Osteocyte (in vitro differentiated cells): ENCODE measurements at regions not wholly inside any gene's neighbourhood (a gene's known extent, or its start where the extent isn't known, plus 50 kb on each side); places are given as distances from the start of the nearest gene placed in this dataset.

Experiments used
- DNase-seq: peaks from one replicate; pipeline ENCODE4 v3.0.0; 2021; ENCODE audit warnings: mixed read lengths; ENCODE audit not compliant: unreplicated experiment; ENCODE audit errors: extremely low spot score
- H3K27ac Mint-ChIP-seq: one replicate; pipeline ENCODE4 v1.8.0; 2021; ENCODE audit warnings: mild to moderate bottlenecking, mixed read lengths; ENCODE audit not compliant: unreplicated experiment
- H3K27me3 Mint-ChIP-seq: one replicate; pipeline ENCODE4 v1.8.0; 2021; ENCODE audit warnings: mixed read lengths; ENCODE audit not compliant: unreplicated experiment
- H3K36me3 Mint-ChIP-seq: one replicate; pipeline ENCODE4 v1.8.0; 2021; ENCODE audit warnings: mixed read lengths; ENCODE audit not compliant: unreplicated experiment
- H3K4me1 Mint-ChIP-seq: one replicate; pipeline ENCODE4 v1.8.0; 2021; ENCODE audit warnings: mixed read lengths; ENCODE audit not compliant: unreplicated experiment
- H3K4me3 Mint-ChIP-seq: one replicate; pipeline ENCODE4 v1.8.0; 2021; ENCODE audit warnings: mild to moderate bottlenecking, moderate library complexity, mixed read lengths; ENCODE audit not compliant: unreplicated experiment
- H3K9me3 Mint-ChIP-seq: one replicate; pipeline ENCODE4 v1.8.0; 2021; ENCODE audit warnings: mixed read lengths; ENCODE audit not compliant: unreplicated experiment
- TF ChIP-seq, protein P1 (sequence below): fragments of 200-600 bp; sonication (generic); IDR thresholded peaks from 2 replicates; pipeline ENCODE4 v1.5.0; 2021; ENCODE audit warnings: antibody characterized with exemption, mild to moderate bottlenecking, moderate library complexity

DNA sequence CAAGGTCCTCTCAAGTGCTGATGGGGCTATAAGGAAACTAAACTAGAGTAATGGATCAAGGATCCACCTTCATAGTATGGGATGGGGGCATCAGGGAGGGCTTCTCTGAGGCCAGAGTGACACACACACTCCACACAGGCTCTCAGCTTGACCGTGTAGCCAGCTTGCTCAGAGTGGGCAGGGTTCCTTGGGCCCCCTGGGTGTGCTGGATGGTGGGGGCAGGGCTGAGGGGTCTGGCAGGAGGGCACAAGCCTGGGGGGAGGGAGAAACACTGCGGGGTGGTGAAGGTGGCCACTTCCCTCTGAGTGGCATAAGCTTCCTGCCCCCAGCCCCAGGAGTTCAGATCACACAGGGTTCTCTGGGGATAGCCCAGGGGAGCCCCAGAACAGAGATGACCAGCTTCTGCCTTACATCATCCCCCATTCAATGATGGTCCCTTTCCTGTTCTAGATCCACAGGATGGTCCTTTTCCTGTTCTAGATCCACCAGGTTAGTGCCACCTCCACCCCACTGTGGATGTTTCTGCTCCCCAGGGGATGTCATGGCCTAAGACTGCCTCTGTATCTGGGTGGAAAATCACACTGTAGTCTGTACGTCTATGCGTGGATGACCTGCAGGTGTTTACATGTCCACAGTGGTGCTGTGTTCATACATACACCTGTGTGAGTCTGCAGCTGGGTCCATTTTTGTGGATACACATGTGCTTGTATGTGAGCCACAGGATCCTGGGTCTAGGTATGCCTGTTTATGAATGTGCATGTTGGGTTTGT lies 525.0 kb downstream of the PTPRU start:
- DNase-seq, result peak; percentile 65
- Mint-ChIP-seq H3K4me1 (no peaks in the 10 kb centered on the region), H3K4me3 (no peak overlapping the region), H3K27ac (no peak overlapping the region), H3K9me3 (peaks cover 9% of the 10 kb centered on the region), H3K36me3 (no peaks in the 10 kb centered on the region), H3K27me3 (peaks cover 9% of the 10 kb centered on the region)
- TF ChIP-seq, protein P1, sequence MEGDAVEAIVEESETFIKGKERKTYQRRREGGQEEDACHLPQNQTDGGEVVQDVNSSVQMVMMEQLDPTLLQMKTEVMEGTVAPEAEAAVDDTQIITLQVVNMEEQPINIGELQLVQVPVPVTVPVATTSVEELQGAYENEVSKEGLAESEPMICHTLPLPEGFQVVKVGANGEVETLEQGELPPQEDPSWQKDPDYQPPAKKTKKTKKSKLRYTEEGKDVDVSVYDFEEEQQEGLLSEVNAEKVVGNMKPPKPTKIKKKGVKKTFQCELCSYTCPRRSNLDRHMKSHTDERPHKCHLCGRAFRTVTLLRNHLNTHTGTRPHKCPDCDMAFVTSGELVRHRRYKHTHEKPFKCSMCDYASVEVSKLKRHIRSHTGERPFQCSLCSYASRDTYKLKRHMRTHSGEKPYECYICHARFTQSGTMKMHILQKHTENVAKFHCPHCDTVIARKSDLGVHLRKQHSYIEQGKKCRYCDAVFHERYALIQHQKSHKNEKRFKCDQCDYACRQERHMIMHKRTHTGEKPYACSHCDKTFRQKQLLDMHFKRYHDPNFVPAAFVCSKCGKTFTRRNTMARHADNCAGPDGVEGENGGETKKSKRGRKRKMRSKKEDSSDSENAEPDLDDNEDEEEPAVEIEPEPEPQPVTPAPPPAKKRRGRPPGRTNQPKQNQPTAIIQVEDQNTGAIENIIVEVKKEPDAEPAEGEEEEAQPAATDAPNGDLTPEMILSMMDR, result no peak

- Mint-ChIP-seq H3K4me3 (no peak overlapping the region), H3K9me3 (peaks cover 9% of the 10 kb centered on the region), H3K27me3 (peaks cover 7% of the 10 kb centered on the region), H3K27ac (no peak overlapping the region), H3K4me1 (no peaks in the 10 kb centered on the region), H3K36me3 (no peaks in the 10 kb centered on the region)
- TF ChIP-seq, protein P1, result no peak
- DNase-seq, result no peak
Observed at GRCh38 chr1:29760067-29760564, 523.8 kb downstream of the PTPRU start.

DNA sequence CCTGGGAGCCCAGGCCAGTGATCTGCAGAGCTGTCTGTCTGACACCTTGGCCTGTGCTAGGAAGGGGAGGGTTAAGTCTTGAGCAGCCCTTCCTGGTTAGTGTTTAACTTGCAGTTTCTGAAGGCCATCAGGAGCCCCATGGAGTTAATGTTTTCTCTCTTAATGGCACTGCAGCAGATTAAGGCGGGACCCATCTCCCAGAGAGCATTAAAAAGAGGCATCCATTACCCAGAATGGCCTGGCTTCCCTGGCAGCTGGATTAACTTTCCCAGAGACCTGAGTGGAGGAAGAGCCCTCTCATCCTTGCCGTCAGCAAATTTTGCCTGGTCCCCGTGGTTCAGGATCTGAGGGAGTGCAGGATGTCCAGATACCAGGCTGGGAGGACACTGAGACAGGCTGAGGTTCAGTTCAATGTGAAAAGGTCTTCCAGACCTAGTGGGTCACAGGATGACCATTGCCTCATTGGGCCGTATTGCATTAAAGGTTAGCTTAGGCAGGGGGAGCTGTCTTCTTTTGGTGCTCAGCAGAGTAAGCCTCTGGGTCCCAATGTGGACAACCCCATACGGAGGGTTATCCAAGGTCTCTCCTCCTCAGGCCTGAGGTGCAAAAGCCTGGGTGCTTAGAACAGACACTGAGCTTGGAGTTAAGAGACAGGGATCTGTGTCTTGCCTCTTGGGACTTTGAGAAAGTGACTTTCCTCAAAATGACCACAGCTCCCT lies 522.6 kb downstream of the PTPRU start:
- Mint-ChIP-seq H3K27ac (no peak overlapping the region), H3K4me3 (no peak overlapping the region)

GRCh38 chr1:29757866-29758780 lies 521.8 kb downstream of the PTPRU start:
- Mint-ChIP-seq H3K4me1 (no peaks in the 10 kb centered on the region), H3K4me3 (no peak overlapping the region), H3K36me3 (no peaks in the 10 kb centered on the region), H3K9me3 (peaks cover 1% of the 10 kb centered on the region), H3K27ac (no peak overlapping the region), H3K27me3 (peaks cover 2% of the 10 kb centered on the region)
- peak; percentile 73 for DNase-seq
- TF ChIP-seq, protein P1, result no peak

More for the DNA sequence above, 522.6 kb downstream of the PTPRU start:
- DNase-seq, result peak; percentile 44
- Mint-ChIP-seq H3K4me1 (no peaks in the 10 kb centered on the region), H3K36me3 (no peaks in the 10 kb centered on the region), H3K9me3 (peaks cover 9% of the 10 kb centered on the region), H3K27me3 (peaks cover 2% of the 10 kb centered on the region)
- TF ChIP-seq, protein P1, result no peak
